Right forelimb (tissue), 1 donor: ENCODE measurements at regions not wholly inside any gene's neighbourhood (a gene's known extent, or its start where the extent isn't known, plus 50 kb on each side); places are given as distances from the start of the nearest gene placed in this dataset.

ENCODE experiments used
- DNase-seq: peaks from one replicate; pipeline ENCODE4 v3.0.0-alpha.2; 2018

GRCh38 chr14:101151226-101151926 lies 247.9 kb upstream of the RTL1 start:
- no peak for DNase-seq

- DNase-seq = no peak
These were observed 248.4 kb upstream of the RTL1 start for GRCh38 chr14:101151927-101152305.

DNA sequence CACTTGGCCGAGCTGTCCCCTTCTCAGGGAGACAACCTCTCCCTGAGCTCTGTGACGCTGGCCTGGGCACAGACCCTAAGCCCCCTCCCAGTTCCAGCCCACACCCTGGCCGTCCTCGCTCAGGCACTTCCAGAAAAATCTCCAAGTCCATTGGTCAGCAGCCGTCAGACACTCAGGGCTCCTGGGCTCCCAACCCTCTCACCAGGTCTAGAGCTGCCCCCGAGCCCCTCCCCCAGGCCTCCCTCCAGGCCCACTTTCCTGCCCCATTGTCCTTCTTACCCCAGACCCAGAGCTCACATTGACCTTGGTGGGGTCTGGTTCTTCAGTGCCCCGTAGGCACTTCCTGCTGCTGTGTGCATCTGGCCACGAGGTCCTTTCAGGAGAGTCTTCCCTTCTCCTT lies 249.3 kb upstream of the RTL1 start:
- DNase-seq = no peak

- DNase-seq = no peak
These were observed 250.2 kb upstream of the RTL1 start for GRCh38 chr14:101153691-101154090.

- no peak for DNase-seq
These were observed 252.1 kb upstream of the RTL1 start for GRCh38 chr14:101155575-101155974.

- DNase-seq = no peak
These were observed 263.9 kb upstream of the RTL1 start for GRCh38 chr14:101167428-101167827.

- no peak for DNase-seq
These were observed 265.7 kb upstream of the RTL1 start for GRCh38 chr14:101169267-101169666.

DNA sequence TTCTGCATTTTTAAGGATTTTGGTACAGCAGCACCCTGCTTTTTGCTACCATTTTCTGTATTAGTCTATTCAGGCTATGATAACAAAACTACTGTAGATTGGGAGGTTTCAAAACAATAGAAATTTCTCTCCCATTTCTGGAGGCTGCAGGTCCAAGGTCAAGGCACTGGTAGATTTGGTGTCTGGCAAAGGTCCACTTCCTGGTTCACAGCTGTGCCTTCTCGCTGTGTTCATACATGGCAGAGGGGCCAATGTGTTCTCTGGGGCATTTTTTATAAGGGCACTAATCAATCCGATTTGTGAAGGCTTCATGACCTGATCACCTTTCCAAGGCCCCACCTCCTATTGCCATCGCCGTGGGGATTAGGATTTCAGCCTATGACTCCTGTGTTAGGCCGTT lies 268.1 kb upstream of the RTL1 start:
- no peak for DNase-seq

DNA sequence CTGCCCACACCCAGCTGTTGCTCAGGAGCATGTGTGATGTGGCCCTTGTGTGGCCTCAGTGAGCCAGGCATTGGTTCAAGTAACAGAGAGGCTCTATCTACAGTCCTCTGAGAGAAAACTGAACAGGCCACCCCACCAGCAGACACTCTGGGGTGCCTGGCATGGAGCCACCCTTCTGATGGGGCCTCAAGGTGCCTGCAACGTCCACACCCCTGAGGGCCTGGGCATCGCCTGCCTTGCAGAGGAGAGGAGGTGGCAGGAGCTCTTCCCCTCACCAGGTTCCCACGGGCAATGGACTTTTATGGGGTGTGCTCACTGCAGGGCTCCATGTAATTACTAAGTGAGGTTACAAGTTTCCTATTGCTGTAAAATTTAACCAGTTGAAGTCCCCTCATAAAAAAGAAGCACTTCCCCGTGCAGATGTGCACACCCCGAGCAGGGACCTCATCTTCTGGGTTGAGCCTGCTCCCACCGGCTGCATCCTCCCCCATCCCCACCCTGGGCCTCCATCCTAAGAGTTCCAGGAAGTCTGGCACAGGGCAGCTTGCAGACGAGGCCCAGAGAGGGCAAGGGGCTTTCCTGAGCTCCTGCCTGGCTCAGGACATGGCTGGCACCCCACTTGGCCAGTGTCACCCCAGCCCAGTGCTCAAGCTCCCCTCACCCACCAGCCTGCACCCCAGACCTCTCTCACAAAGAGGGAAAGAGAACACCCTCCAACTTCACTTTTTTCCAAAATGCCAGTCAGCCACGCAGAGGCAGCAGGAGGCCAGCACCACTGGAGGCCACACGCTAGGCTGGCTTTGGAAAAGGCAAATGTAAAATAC lies 270.4 kb upstream of the RTL1 start:
- DNase-seq = no peak

- DNase-seq = peak; percentile 43
These were observed 271.0 kb upstream of the RTL1 start for GRCh38 chr14:101174522-101174838.

- DNase-seq = no peak
These were observed 271.6 kb upstream of the RTL1 start for GRCh38 chr14:101174980-101175606.

DNA sequence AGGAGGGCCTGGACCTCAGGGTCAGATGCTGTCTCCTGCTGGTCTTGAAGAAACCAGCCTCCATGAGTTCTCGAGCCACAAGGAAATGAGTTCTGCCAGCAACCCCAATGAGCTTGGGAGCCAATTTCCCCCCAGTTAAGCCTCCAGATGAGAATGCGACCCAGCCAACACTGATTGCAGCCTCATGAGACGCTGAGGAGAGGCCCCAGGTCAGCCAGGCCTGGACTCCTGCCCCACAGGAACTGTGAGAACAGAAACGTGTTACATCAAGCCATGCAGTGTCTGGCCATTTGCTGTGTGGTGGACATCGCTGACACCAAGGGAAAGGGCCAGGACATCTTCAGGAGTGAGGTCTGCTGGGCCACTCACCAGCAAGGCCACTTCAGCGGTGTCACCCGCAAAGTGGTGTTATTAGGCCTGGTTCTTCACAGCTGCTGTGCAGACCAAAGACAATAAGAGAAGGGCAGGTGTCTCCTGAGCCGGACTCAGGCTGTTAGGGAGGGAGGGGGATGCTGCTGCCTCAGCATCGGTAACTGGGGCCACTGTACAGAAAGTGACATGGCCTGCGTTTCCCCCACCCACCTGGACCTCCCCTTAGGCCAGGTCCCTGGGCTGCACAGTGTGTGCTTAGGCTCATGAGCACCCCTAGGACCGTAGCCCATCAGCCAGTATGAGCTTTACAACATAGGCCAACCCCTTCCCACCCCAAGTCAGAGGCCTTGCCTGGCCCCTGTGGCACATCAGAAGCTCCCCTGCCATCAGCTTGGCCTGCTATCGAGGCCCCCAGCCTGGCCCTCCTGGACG lies 272.4 kb upstream of the RTL1 start:
- no peak for DNase-seq

DNA sequence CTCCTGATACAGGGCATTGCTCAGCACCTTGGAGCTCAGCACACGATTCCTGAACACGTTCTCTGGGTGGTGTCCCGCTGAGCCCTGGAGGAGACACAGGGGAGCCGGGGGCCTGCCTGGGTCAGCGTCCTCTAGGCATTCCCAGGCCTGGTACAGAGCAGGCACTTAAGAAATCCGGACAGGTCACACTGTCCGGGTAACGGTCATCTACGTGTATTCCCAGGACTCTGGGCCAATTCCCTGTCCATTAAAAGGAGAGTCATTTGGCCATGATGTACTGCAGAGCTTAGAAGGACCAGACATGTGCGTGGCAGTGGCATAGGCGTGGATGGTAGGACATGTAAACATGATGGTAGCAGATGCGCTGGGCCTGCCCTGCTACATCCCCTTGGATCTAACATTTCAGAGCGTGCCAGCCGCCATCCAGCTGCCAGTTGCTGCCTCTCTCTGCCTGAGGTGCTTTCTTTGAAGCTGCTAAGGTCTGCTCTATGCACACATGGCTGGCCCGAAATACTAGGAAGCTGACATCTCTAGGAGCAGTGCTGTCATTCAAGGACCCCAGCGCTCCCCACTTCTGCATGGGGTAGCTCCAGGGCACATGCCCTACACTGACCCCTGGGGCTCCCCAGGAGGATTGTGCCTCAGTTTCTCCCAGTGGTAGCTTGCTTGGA lies 273.1 kb upstream of the RTL1 start:
- no peak for DNase-seq

DNA sequence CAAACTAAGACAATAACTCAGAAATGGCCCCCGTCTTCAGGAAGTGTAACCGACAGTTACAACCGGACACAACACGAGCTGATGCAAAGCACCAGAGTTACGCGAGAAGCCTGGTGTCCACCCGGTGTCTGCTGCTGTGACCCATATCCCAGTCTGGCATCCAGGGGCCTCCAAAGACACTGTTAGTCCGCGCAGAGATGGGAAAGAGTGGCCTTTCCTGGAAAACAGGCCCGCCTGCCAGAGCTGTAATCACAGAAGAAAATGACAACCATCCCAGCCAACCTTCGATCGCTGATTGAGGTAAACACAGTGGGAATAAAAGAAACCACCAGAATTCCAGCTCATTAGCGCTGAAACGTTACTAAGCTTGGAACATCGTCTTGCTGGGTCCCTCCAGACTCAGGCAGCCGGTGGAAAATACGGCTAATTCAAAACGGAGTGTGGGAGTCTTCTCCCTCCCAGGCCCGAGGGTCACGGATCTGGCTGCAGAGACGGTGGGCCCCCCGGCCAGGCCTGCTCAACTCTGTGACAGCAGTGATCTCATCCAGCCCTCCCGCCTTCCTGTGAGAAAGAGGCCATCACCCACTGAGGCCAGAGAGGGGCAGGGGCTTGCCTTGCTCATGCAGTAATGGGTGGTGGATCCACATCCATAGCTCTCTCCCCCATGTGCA lies 273.9 kb upstream of the RTL1 start:
- peak; percentile 84 for DNase-seq

- no peak for DNase-seq
These were observed 274.9 kb upstream of the RTL1 start for GRCh38 chr14:101178184-101179072.

GRCh38 chr14:101179691-101180211 lies 276.2 kb upstream of the RTL1 start:
- peak; percentile 38 for DNase-seq

GRCh38 chr14:101181446-101182313 lies 278.2 kb upstream of the RTL1 start:
- DNase-seq = no peak

DNA sequence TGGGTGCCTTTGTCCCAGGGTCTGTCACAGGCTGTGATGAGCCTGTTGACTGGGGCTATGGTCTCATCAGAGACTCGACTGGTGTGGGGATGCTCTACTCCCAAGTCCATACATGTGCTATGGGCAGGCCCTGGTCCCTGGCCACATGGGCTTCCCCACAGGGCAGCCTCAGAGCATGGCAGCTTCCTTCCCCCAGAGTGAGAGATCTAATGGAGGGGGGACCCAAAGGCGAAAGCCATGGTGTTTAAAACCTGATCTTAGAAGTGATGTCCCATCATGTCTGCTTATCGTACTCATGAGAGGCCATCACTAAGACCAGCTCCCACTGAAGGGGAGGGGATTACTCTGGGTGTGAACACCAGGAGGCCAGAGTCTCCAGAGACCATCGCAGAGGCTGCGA lies 279.0 kb upstream of the RTL1 start:
- DNase-seq = peak; percentile 36

DNA sequence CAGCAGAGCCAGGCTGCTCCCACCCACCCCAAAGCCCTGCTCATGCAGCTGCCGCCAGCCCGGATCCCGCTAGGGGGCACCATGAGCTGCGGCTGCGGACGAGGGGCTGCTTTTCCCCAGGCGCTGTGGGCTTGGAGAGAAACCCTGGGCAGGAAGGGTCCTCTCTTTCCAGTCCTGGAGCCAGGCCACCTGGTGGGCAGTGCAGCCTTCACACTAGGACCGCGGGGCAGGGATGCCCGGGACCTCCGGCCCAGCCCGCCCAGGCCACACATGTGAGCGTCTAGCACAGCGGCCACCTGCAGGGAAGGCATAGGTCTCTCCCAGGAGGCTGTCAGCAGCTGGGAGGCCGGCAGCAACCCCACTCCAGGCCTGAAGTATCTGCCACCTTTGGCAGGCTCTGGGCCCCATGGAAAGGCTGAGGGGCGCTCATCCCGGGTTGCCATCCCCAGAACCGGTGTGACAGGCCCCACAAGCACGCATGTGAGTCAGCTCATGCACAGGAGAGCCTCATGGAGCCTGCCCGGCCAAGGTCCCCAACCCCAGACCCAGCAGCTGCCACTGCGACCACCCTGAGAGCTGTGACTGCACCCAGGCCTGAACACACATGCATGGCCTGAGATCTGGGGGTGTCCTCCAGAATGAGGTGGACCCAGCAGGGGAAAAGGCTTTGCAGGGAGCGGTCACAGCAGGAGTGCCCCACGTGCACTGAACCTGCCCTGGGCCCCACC lies 280.0 kb upstream of the RTL1 start:
- DNase-seq = peak; percentile 70
